Breast epithelium (tissue), 4 donors: ENCODE measurements at regions not wholly inside any gene's neighbourhood (a gene's known extent, or its start where the extent isn't known, plus 50 kb on each side); places are given as distances from the start of the nearest gene placed in this dataset.

Experiments
- DNase-seq, 2 donors: peaks; one replicate each; pipeline ENCODE4 v3.0.0-alpha.2; 2019; ENCODE audit warnings: low spot score in 2 of 2
- H3K27ac ChIP-seq, 2 donors: fragments of 200-600 bp; sonication (generic) in 1 of 2; one replicate each; pipeline ENCODE4 v1.5.1; 2016 to 2019; ENCODE audit warnings: mild to moderate bottlenecking in 1 of 2
- H3K27me3 ChIP-seq, 2 donors: fragments of 200-600 bp; sonication (generic) in 1 of 2; one replicate each; pipeline versions ENCODE4 v1.5.1 to v1.6.0; 2017 to 2019; ENCODE audit warnings: control low read depth in 1 of 2, mild to moderate bottlenecking in 1 of 2
- H3K36me3 ChIP-seq: fragments of 200-600 bp; one replicate; pipeline ENCODE4 v1.5.1; 2019
- H3K4me1 ChIP-seq, 2 donors: fragments of 200-600 bp; sonication (generic); one replicate each; pipeline ENCODE4 v1.5.1; 2016 to 2019; ENCODE audit warnings: control low read depth in 1 of 2
- H3K4me3 ChIP-seq, 3 donors: fragments of 200-600 bp; sonication (generic); 1 replicate in 2 of 3; 2 replicates in 1 of 3; pipeline ENCODE4 v1.5.1; 2016 to 2019; ENCODE audit warnings: mild to moderate bottlenecking in 3 of 3, moderate library complexity in 2 of 3
- H3K9me3 ChIP-seq, 2 donors: fragments of 200-600 bp; sonication (generic) in 1 of 2; one replicate each; pipeline ENCODE4 v1.5.1; 2016 to 2019; ENCODE audit warnings: control low read depth in 1 of 2
- CTCF ChIP-seq, 3 donors: fragments of 450-650 bp; IDR thresholded peaks; one replicate each; pipeline ENCODE4 v1.5.1; 2016 to 2017; ENCODE audit warnings: antibody characterized with exemption in 3 of 3, mild to moderate bottlenecking in 3 of 3, moderate library complexity in 3 of 3
- POLR2A ChIP-seq: fragments of 450-650 bp; IDR thresholded peaks from one replicate; pipeline ENCODE4 v1.6.1; 2016; ENCODE audit warnings: antibody characterized with exemption, mild to moderate bottlenecking, moderate library complexity
- POLR2AphosphoS5 ChIP-seq, 3 donors: sonication (generic); formaldehyde crosslinking; IDR thresholded peaks; one replicate each; pipeline ENCODE4 v1.6.1; 2017; ENCODE audit warnings: antibody characterized with exemption in 3 of 3
- intact Hi-C: fragments of 100-400 bp; cut with DNase I; formaldehyde crosslinking; loops from one replicate; pipeline ENCODE4 v1.15.1; 2023; ENCODE audit warnings: low total_unique reads

DNA sequence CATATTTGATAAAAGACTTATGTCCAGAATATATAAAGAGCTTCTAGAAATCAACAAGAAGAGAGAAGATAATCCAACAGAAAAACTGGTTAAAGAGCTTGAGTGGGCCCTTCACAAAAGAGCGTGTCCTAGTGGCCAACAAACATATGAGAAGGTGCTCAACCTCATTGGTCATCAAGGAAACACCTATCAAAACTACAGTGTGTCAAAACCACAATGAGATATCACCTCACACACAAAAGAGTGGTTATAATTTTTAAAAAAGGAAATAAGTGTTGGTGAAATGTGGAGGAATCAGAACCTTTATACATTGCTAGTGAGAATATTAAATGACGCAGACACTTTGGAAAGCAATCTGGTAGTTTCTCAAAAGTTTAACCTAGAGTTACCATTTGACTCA lies 68.4 kb upstream of the KLF13 start:
- H3K4me1 ChIP-seq, result no peaks in the 10 kb centered on the region
- no peak for DNase-seq
- H3K27ac ChIP-seq, result no peak overlapping the region
- no peak for TF ChIP-seq POLR2AphosphoS5 (IDR thresholded peaks at IDR 0.05)
- TF ChIP-seq CTCF (IDR thresholded peaks at IDR 0.05), result no peak
- no peak for TF ChIP-seq POLR2A
- H3K4me3 ChIP-seq, result no peak overlapping the region
- H3K36me3 ChIP-seq, result no peaks in the 10 kb centered on the region
- intact Hi-C loops, result no loop called here
- H3K9me3 ChIP-seq, result no peaks in the 10 kb centered on the region
- no peaks in the 10 kb centered on the region for H3K27me3 ChIP-seq

GRCh38 chr15:31259562-31260252 lies 66.9 kb upstream of the KLF13 start:
- Histone ChIP-seq H3K9me3 (no peaks in the 10 kb centered on the region), H3K27ac (no peak overlapping the region), H3K27me3 (no peaks in the 10 kb centered on the region), H3K36me3 (no peaks in the 10 kb centered on the region), H3K4me3 (no peak overlapping the region), H3K4me1 (peaks cover 0 to 2% of the 10 kb centered on the region in 2 donors)
- TF ChIP-seq POLR2A (no peak), POLR2AphosphoS5 (IDR thresholded peaks at IDR 0.05) (no peak), CTCF (IDR thresholded peaks at IDR 0.05) (no peak)
- no peak for DNase-seq
- intact Hi-C loops, result no loop called here

DNA sequence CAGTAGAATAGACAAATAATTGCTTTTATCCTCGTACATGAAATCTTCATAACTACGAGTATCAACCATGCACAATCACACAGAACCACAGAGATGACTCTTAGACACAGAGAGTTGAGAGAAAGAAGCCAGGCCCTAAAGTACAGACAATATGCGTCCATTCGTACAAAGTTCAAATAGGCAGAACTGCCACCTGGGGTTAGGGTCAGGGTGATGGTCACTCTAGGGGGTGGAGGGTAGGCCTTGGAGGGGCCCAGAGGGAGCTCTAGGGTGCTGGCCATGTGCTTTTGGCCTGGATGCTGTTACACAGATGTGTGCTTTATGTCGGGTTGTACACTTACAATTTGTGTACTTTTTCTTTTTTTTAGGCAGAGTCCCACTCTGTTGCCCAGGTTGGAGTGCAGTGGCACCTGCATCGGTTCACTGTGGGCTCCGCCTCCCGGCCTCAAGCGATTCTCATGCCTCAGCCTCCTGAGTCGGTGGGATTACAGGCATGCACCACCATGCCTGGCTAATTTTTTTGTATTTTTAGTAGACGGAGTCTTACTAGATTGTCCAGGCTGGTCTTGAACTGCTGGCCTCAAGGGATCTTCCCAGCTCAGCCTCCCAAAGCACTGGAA lies 65.9 kb upstream of the KLF13 start:
- no peaks in the 10 kb centered on the region for H3K36me3 ChIP-seq
- intact Hi-C loops, result no loop called here
- H3K27me3 ChIP-seq, result no peaks in the 10 kb centered on the region
- TF ChIP-seq POLR2AphosphoS5 (IDR thresholded peaks at IDR 0.05) (no peak), POLR2A (no peak), CTCF (IDR thresholded peaks at IDR 0.05) (no peak)
- H3K27ac ChIP-seq, result no peak overlapping the region
- H3K9me3 ChIP-seq, result no peaks in the 10 kb centered on the region
- peak in 1 of 2 donors; percentile 9 for DNase-seq
- peaks cover 0 to 2% of the 10 kb centered on the region in 2 donors for H3K4me1 ChIP-seq
- H3K4me3 ChIP-seq, result no peak overlapping the region

DNA sequence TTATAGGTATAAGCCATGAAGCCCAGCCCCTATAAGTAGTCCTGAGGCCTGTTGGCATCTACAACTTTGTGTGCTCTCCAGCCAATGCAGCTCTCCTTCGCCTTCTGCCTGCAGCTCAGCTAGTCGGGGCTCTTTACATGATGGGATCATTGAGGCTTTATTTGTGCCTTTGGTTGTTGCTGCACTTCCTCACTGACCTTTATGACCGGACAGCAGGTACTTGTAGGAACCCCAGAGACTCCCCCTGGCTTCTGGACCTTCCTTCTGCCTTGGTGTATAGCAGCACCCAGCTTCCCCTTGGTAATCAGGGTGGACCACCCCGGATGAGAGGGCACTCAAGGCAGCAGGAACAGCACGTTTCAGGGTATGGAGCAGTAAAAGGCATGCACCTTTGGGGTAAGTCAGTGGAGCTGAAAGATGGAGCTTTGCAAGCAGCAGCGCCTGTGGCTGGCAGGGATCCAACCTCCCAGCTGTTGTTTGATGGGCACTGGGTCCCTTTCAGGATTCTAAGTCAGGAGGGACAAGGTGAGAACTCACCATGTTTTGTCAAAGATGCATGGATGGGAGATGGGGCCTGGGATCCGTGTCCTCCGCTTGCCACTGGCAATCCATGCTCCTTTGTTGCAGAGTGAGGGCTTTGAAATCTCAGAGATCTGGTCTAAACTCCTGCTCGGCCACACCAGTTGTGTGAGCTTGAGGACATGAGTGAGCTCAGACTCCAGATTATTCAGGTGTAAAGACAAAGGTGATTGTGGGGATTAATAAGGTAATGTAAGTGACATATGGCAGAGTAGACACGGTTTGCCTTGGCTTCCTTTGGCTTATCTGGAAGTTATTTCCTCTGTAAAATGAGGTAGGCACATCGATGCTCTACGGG lies 65.1 kb upstream of the KLF13 start:
- intact Hi-C loops, result no loop called here
- Histone ChIP-seq H3K27ac (no peak overlapping the region), H3K4me3 (no peak overlapping the region), H3K4me1 (peaks cover 0 to 2% of the 10 kb centered on the region in 2 donors), H3K27me3 (no peaks in the 10 kb centered on the region), H3K36me3 (no peaks in the 10 kb centered on the region), H3K9me3 (no peaks in the 10 kb centered on the region)
- TF ChIP-seq POLR2A, result no peak
- TF ChIP-seq POLR2AphosphoS5 (IDR thresholded peaks at IDR 0.05), result no peak
- no peak for TF ChIP-seq CTCF (IDR thresholded peaks at IDR 0.05)
- peak in 1 of 2 donors; percentile 35 for DNase-seq

- Histone ChIP-seq H3K4me1 (peaks cover 0 to 2% of the 10 kb centered on the region in 2 donors), H3K27me3 (no peaks in the 10 kb centered on the region), H3K9me3 (no peaks in the 10 kb centered on the region), H3K4me3 (no peak overlapping the region), H3K36me3 (no peaks in the 10 kb centered on the region), H3K27ac (no peak overlapping the region)
- intact Hi-C loops, result no loop called here
- peak in 1 of 2 donors; percentile 28 for DNase-seq
- TF ChIP-seq POLR2AphosphoS5 (IDR thresholded peaks at IDR 0.05) (no peak), CTCF (IDR thresholded peaks at IDR 0.05) (no peak), POLR2A (no peak)
These were observed 64.5 kb upstream of the KLF13 start for GRCh38 chr15:31262143-31262530.
